ENCODE measurements at regions not wholly inside any gene's neighbourhood (a gene's known extent, or its start where the extent isn't known, plus 50 kb on each side); places are given as distances from the start of the nearest gene placed in this dataset.
A peak's percentile ranks its signal among the peaks of the same experiment; 100 is the strongest.

GRCh38 chr20:58112017-58112781 is 116.3 kb downstream of the ANKRD60 start:
- no peaks in the 10 kb centered on the region for H3K36me3 ChIP-seq (ENCODE audit: control insufficient read depth in 1 of 2, insufficient read depth in 2 of 2, low read length in 2 of 2)
- no peak overlapping the region for H3K23ac ChIP-seq (ENCODE audit: low read length)
- DNase-seq, result peak; percentile 90 to 98
- H3K4ac ChIP-seq (ENCODE audit: low read depth, low read length), result no peak overlapping the region
- no peaks in the 10 kb centered on the region for H3K79me2 ChIP-seq (ENCODE audit: control insufficient read depth, insufficient read depth, low read length, poor library complexity)
- H3K14ac ChIP-seq (ENCODE audit: low read length), result no peak overlapping the region
- H3K4me1 ChIP-seq (ENCODE audit: control insufficient read depth in 1 of 2, insufficient read depth in 2 of 2, low read length in 2 of 2), result no peaks in the 10 kb centered on the region
- no peak overlapping the region for H3K9ac ChIP-seq (ENCODE audit: low read length)
- no peak overlapping the region for H4K12ac ChIP-seq (ENCODE audit: low read depth, low read length)
- H3K9me3 ChIP-seq (ENCODE audit: insufficient read depth, low read depth, low read length), result peaks cover 2% of the 10 kb centered on the region
- WGBS (ENCODE audit: extremely low coverage, insufficient coverage, insufficient read length), result no CpG with 5 or more reads among the region's 7 CpGs
- no peak overlapping the region for H3K27ac ChIP-seq (ENCODE audit: low read depth, low read length)
- no peak overlapping the region for H3K4me3 ChIP-seq (ENCODE audit: low read depth, low read length)
- H2BK120ac ChIP-seq (ENCODE audit: insufficient read depth, low read length, poor library complexity), result no peak overlapping the region
- no peak overlapping the region for H2AK5ac ChIP-seq (ENCODE audit: low read length)
- H3K4me2 ChIP-seq (ENCODE audit: low read length), result no peak overlapping the region
- H3K18ac ChIP-seq (ENCODE audit: low read length), result no peak overlapping the region
- H3K79me1 ChIP-seq (ENCODE audit: low read length), result no peaks in the 10 kb centered on the region
- H2BK12ac ChIP-seq (ENCODE audit: low read length), result no peak overlapping the region
- H4K8ac ChIP-seq (ENCODE audit: low read depth, low read length), result no peak overlapping the region
- H3K27me3 ChIP-seq (ENCODE audit: insufficient read depth, low read length), result no peaks in the 10 kb centered on the region
- H2AFZ ChIP-seq (ENCODE audit: insufficient read depth, low read length, poor library complexity), result no peak overlapping the region
- no peak overlapping the region for H4K91ac ChIP-seq (ENCODE audit: low read depth, low read length)
- no peak overlapping the region for H2BK5ac ChIP-seq (ENCODE audit: low read depth, low read length, poor library complexity)

GRCh38 chr20:58111310-58112016 is 117.0 kb downstream of the ANKRD60 start:
- Histone ChIP-seq H2AK5ac (ENCODE audit: low read length) (no peak overlapping the region), H3K4me3 (ENCODE audit: low read depth, low read length) (no peak overlapping the region), H3K18ac (ENCODE audit: low read length) (no peak overlapping the region), H3K9ac (ENCODE audit: low read length) (no peak overlapping the region), H3K4me2 (ENCODE audit: low read length) (no peak overlapping the region), H4K91ac (ENCODE audit: low read depth, low read length) (no peak overlapping the region), H3K4ac (ENCODE audit: low read depth, low read length) (no peak overlapping the region), H3K27me3 (ENCODE audit: insufficient read depth, low read length) (no peaks in the 10 kb centered on the region), H3K23ac (ENCODE audit: low read length) (no peak overlapping the region), H3K4me1 (ENCODE audit: control insufficient read depth in 1 of 2, insufficient read depth in 2 of 2, low read length in 2 of 2) (no peaks in the 10 kb centered on the region), H3K36me3 (ENCODE audit: control insufficient read depth in 1 of 2, insufficient read depth in 2 of 2, low read length in 2 of 2) (no peaks in the 10 kb centered on the region), H3K14ac (ENCODE audit: low read length) (no peak overlapping the region), H3K79me2 (ENCODE audit: control insufficient read depth, insufficient read depth, low read length, poor library complexity) (no peaks in the 10 kb centered on the region), H4K8ac (ENCODE audit: low read depth, low read length) (no peak overlapping the region), H4K12ac (ENCODE audit: low read depth, low read length) (no peak overlapping the region), H2BK120ac (ENCODE audit: insufficient read depth, low read length, poor library complexity) (no peak overlapping the region), H2BK5ac (ENCODE audit: low read depth, low read length, poor library complexity) (no peak overlapping the region), H3K79me1 (ENCODE audit: low read length) (no peaks in the 10 kb centered on the region), H2BK12ac (ENCODE audit: low read length) (no peak overlapping the region), H3K9me3 (ENCODE audit: insufficient read depth, low read depth, low read length) (peaks cover 2% of the 10 kb centered on the region), H2AFZ (ENCODE audit: insufficient read depth, low read length, poor library complexity) (no peak overlapping the region), H3K27ac (ENCODE audit: low read depth, low read length) (no peak overlapping the region)
- DNase-seq, result peak; percentile 32 to 70
- no CpG with 5 or more reads among the region's 18 CpGs for WGBS (ENCODE audit: extremely low coverage, insufficient coverage, insufficient read length)

GRCh38 chr20:58109918-58110635 is 118.4 kb downstream of the ANKRD60 start:
- Histone ChIP-seq H3K27ac (ENCODE audit: low read depth, low read length) (no peak overlapping the region), H3K23ac (ENCODE audit: low read length) (no peak overlapping the region), H2AFZ (ENCODE audit: insufficient read depth, low read length, poor library complexity) (no peak overlapping the region), H3K79me1 (ENCODE audit: low read length) (no peaks in the 10 kb centered on the region), H3K79me2 (ENCODE audit: control insufficient read depth, insufficient read depth, low read length, poor library complexity) (no peaks in the 10 kb centered on the region), H3K4ac (ENCODE audit: low read depth, low read length) (no peak overlapping the region), H3K18ac (ENCODE audit: low read length) (no peak overlapping the region), H3K4me2 (ENCODE audit: low read length) (no peak overlapping the region), H3K9ac (ENCODE audit: low read length) (no peak overlapping the region), H3K27me3 (ENCODE audit: insufficient read depth, low read length) (no peaks in the 10 kb centered on the region), H4K91ac (ENCODE audit: low read depth, low read length) (no peak overlapping the region), H2BK12ac (ENCODE audit: low read length) (no peak overlapping the region), H3K14ac (ENCODE audit: low read length) (no peak overlapping the region), H3K4me1 (ENCODE audit: control insufficient read depth in 1 of 2, insufficient read depth in 2 of 2, low read length in 2 of 2) (no peaks in the 10 kb centered on the region), H4K8ac (ENCODE audit: low read depth, low read length) (no peak overlapping the region), H4K12ac (ENCODE audit: low read depth, low read length) (no peak overlapping the region), H3K36me3 (ENCODE audit: control insufficient read depth in 1 of 2, insufficient read depth in 2 of 2, low read length in 2 of 2) (no peaks in the 10 kb centered on the region), H3K4me3 (ENCODE audit: low read depth, low read length) (no peak overlapping the region), H2BK5ac (ENCODE audit: low read depth, low read length, poor library complexity) (no peak overlapping the region), H3K9me3 (ENCODE audit: insufficient read depth, low read depth, low read length) (peaks cover 2% of the 10 kb centered on the region), H2BK120ac (ENCODE audit: insufficient read depth, low read length, poor library complexity) (no peak overlapping the region), H2AK5ac (ENCODE audit: low read length) (no peak overlapping the region)
- no CpG with 5 or more reads among the region's 3 CpGs for WGBS (ENCODE audit: extremely low coverage, insufficient coverage, insufficient read length)
- DNase-seq, result no peak

- Histone ChIP-seq H3K4me1 (ENCODE audit: control insufficient read depth in 1 of 2, insufficient read depth in 2 of 2, low read length in 2 of 2) (no peaks in the 10 kb centered on the region), H4K91ac (ENCODE audit: low read depth, low read length) (no peak overlapping the region), H3K79me1 (ENCODE audit: low read length) (no peaks in the 10 kb centered on the region), H3K4me3 (ENCODE audit: low read depth, low read length) (no peak overlapping the region), H3K27me3 (ENCODE audit: insufficient read depth, low read length) (no peaks in the 10 kb centered on the region), H3K9ac (ENCODE audit: low read length) (no peak overlapping the region), H2BK120ac (ENCODE audit: insufficient read depth, low read length, poor library complexity) (no peak overlapping the region), H2AFZ (ENCODE audit: insufficient read depth, low read length, poor library complexity) (no peak overlapping the region), H3K36me3 (ENCODE audit: control insufficient read depth in 1 of 2, insufficient read depth in 2 of 2, low read length in 2 of 2) (no peaks in the 10 kb centered on the region), H3K79me2 (ENCODE audit: control insufficient read depth, insufficient read depth, low read length, poor library complexity) (no peaks in the 10 kb centered on the region), H3K18ac (ENCODE audit: low read length) (no peak overlapping the region), H3K9me3 (ENCODE audit: insufficient read depth, low read depth, low read length) (peaks cover 2% of the 10 kb centered on the region), H3K14ac (ENCODE audit: low read length) (no peak overlapping the region), H2BK12ac (ENCODE audit: low read length) (no peak overlapping the region), H3K23ac (ENCODE audit: low read length) (no peak overlapping the region), H2AK5ac (ENCODE audit: low read length) (no peak overlapping the region), H3K27ac (ENCODE audit: low read depth, low read length) (no peak overlapping the region), H3K4me2 (ENCODE audit: low read length) (no peak overlapping the region), H4K12ac (ENCODE audit: low read depth, low read length) (no peak overlapping the region), H3K4ac (ENCODE audit: low read depth, low read length) (no peak overlapping the region), H2BK5ac (ENCODE audit: low read depth, low read length, poor library complexity) (no peak overlapping the region), H4K8ac (ENCODE audit: low read depth, low read length) (no peak overlapping the region)
- peak in 1 of 2 donors; percentile 46 for DNase-seq
- WGBS (ENCODE audit: extremely low coverage, insufficient coverage, insufficient read length), result no CpG with 5 or more reads among the region's 4 CpGs
Measured at GRCh38 chr20:58109126-58109880, 119.2 kb downstream of the ANKRD60 start.
